GM12874 (cell line): ENCODE measurements at regions not wholly inside any gene's neighbourhood (a gene's known extent, or its start where the extent isn't known, plus 50 kb on each side); places are given as distances from the start of the nearest gene placed in this dataset.

Source experiments
- TF ChIP-seq, protein P1 (sequence below): IDR thresholded peaks from 2 replicates; pipeline ENCODE4 v1.5.1; 2011; ENCODE audit warnings: low read depth, mild to moderate bottlenecking, control low read depth, low read length, moderate library complexity; ENCODE audit not compliant: insufficient read depth

DNA sequence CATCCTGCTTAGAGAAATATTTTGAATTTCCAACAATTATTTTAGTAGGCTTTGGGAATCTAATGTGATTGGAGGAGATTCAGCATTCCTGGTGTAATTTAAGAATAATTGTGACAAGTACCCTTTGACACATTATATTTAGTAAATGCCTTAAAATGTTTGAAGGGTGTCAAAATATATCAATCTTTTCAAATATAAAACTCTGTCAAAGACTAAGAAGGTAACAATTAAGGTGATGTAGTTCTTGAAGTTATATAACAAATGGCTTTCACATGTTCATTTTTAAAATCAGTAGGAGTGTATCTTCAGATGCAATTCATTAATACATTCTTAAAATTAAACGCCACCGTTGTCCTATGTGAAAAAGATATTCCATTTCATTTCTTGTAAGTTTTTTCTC is 1977.1 kb upstream of the CDH9 start:
- TF ChIP-seq, protein P1, sequence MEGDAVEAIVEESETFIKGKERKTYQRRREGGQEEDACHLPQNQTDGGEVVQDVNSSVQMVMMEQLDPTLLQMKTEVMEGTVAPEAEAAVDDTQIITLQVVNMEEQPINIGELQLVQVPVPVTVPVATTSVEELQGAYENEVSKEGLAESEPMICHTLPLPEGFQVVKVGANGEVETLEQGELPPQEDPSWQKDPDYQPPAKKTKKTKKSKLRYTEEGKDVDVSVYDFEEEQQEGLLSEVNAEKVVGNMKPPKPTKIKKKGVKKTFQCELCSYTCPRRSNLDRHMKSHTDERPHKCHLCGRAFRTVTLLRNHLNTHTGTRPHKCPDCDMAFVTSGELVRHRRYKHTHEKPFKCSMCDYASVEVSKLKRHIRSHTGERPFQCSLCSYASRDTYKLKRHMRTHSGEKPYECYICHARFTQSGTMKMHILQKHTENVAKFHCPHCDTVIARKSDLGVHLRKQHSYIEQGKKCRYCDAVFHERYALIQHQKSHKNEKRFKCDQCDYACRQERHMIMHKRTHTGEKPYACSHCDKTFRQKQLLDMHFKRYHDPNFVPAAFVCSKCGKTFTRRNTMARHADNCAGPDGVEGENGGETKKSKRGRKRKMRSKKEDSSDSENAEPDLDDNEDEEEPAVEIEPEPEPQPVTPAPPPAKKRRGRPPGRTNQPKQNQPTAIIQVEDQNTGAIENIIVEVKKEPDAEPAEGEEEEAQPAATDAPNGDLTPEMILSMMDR: no peak

DNA sequence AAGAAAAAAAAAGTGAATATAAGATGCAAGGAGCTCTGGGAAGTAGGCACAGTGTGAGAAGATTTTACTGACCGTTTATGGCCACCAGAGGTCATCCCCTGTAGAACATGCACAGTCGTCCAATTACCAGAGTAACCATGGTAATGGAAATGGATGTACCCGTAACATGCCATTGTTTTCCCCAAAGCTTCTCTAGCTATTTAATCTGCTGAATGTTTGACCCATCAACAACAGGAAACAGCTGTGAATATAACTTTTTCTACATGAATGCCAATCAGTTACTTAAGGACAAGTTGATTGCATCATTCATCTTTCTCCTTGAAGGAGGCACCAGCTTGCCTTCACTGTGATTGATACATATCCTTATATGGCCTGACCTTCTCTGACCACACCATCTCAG is 1967.0 kb upstream of the CDH9 start:
- TF ChIP-seq, protein P1: no peak

DNA sequence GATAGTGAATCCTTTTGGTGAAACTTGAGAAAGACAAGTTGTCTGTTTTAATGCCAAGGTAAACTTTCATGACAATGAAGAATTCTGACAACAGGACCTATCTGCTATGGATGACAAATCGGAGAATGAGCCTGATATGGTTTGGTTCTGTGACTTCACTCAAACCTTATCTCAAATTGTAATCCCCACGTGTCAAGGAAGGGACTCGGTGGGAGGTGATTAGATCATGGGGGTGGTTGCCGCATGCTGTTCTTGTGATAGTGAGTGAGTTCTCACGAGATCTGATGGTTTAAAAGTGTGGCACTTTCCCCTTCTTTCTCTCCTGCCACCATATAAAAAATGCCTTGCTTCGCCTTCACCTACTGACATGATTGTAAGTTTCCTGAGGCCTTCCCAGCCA is 1964.1 kb upstream of the CDH9 start:
- TF ChIP-seq, protein P1: no peak

DNA sequence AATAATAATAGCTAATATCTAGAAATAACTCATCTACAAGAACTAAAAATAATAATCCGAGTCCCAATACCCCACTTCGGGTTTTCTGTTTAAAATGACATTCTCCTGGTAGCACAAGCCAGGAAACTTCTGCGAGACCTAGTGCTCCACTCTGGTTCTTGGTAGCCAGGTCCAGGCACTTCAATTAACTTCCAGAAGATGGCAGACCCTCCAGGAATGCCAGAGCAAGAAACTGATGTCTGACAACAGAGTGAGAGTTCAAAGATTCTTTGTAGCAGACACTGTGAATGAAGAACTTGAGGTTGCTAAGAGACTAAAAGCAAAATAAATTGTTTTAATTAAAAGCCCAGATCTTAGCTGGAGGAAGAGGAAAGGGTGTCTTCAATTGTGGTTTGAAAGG is 1963.3 kb upstream of the CDH9 start:
- TF ChIP-seq, protein P1: no peak

DNA sequence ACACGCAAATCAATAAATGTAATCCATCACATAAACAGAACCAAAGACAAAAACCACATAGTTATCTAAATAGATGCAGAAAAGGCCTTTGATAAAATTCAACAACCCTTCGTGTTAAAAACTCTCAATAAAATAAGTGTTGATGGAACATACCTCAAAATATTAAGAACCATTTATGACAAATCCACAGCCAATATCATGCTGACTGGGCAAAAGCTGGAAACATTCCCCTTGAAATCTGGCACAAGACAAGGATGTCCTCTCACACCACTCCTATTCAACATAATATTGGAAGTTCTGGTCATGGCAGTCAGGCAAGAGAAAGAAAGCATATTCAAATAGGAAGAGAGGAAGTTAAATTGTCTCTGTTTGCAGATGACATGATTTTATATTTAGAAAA is 1946.3 kb upstream of the CDH9 start:
- TF ChIP-seq, protein P1: no peak

DNA sequence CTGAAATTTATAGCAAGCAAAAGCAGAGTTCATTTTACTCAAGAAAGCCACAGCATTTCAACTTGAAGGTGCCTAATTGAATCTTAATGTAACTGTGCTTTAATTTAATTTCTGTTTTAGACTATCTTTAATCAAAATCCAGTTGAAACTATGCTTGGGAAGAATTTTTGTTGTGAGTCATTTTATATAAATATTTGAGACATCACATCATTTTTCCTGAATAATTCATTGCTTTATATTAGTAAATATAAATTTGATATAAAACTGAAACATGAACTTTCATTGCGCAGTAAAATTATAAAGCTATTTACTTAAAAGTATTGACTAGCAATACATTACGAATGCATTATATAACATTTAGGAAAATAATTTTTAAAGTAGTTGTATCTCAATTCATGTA is 1937.1 kb upstream of the CDH9 start:
- TF ChIP-seq, protein P1: no peak

DNA sequence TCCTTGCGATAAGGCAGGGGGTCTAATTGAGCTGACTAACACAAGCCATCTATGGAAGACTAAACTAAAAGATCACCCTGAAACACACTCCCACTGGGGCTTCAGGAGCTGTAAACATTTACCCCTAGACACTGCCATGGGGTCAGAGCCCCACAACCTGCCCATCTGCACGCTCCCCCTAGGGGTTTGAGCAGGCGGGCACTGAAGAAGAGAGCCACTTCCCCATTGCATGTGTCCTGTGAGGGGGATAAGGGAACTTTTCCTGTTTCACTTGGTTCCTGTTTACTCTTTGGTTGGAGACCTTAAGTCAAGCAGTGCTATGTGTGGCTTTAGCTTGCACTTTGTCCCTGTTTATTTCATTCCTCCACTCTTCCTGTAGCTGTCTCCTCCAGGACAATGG is 1929.5 kb upstream of the CDH9 start:
- TF ChIP-seq, protein P1: no peak

DNA sequence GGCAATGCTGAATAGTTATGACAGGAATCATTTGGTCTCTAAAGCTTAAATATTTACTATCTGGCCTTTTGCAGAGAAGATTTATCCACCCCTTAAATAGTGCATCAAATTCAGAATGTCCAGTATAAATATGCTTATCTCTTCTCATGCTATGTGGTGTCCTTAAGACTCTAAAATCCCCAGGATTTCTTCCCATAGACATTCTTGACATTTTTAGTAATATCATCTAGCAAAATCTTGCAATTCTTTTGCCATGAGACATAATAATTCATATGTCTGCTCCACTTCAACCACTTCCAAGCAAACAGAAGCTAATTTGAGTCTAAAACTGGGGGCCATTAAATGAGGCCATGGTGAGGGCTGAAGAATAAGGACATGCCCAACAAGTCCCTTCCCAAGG is 1923.4 kb upstream of the CDH9 start:
- TF ChIP-seq, protein P1: no peak
